GM23338 (cell line): ENCODE measurements at regions not wholly inside any gene's neighbourhood (a gene's known extent, or its start where the extent isn't known, plus 50 kb on each side); places are given as distances from the start of the nearest gene placed in this dataset.

Experiments
- ATAC-seq: fragments of 200-7000 bp; cut with Tn5 transposase; 3 replicates; pipeline ENCODE4 v1.9.1; 2020
- DNase-seq: peaks from one replicate; pipeline ENCODE4 v3.0.0-alpha.2; 2015; ENCODE audit warnings: low spot score
- H2AFZ ChIP-seq: fragments of 200-600 bp; sonication (generic); 2 replicates; pipeline ENCODE4 v1.8.0; 2016; ENCODE audit warnings: antibody characterized with exemption, mild to moderate bottlenecking, moderate library complexity
- H3F3A ChIP-seq: fragments of 200-600 bp; sonication (generic); replicated peaks from 2 replicates; pipeline ENCODE4 v1.8.0; 2017; ENCODE audit warnings: antibody characterized with exemption, mixed run types, low read depth
- H3K27ac ChIP-seq: fragments of 200-600 bp; sonication (generic); 2 replicates; pipeline ENCODE4 v1.6.1; 2016; ENCODE audit warnings: low read depth
- H3K27me3 ChIP-seq: fragments of 200-600 bp; sonication (generic); 2 replicates; pipeline ENCODE4 v1.8.0; 2016; ENCODE audit warnings: mild to moderate bottlenecking, mixed run types, moderate library complexity; ENCODE audit not compliant: insufficient read depth
- H3K36me3 ChIP-seq: fragments of 200-600 bp; sonication (generic); 2 replicates; pipeline ENCODE4 v1.8.0; 2016; ENCODE audit warnings: mild to moderate bottlenecking; ENCODE audit not compliant: insufficient read depth
- H3K4me1 ChIP-seq: fragments of 200-600 bp; sonication (generic); 2 replicates; pipeline ENCODE4 v1.8.0; 2016; ENCODE audit warnings: mild to moderate bottlenecking, moderate library complexity; ENCODE audit not compliant: insufficient read depth
- H3K4me2 ChIP-seq: fragments of 200-600 bp; sonication (generic); 2 replicates; pipeline ENCODE4 v1.7.1; 2017; ENCODE audit warnings: mixed run types
- H3K4me3 ChIP-seq: fragments of 200-600 bp; sonication (generic); 2 replicates; pipeline ENCODE4 v1.6.1; 2016; ENCODE audit warnings: mixed run types
- H3K79me2 ChIP-seq: fragments of 200-600 bp; sonication (generic); replicated peaks from 2 replicates; pipeline ENCODE4 v1.8.0; 2017; ENCODE audit warnings: mild to moderate bottlenecking; ENCODE audit not compliant: insufficient read depth
- H3K9me2 ChIP-seq: fragments of 200-600 bp; sonication (generic); 2 replicates; pipeline ENCODE4 v1.8.0; 2017; ENCODE audit not compliant: insufficient read depth
- H4K20me1 ChIP-seq: fragments of 200-600 bp; sonication (generic); replicated peaks from 2 replicates; pipeline ENCODE4 v1.8.0; 2017; ENCODE audit warnings: mild to moderate bottlenecking; ENCODE audit not compliant: insufficient read depth
- H3K27ac Mint-ChIP-seq: 2 replicates; pipeline ENCODE4 v1.8.0; 2020; ENCODE audit warnings: inconsistent platforms, mild to moderate bottlenecking, moderate library complexity, mixed read lengths
- H3K27me3 Mint-ChIP-seq: 3 replicates; pipeline ENCODE4 v1.8.0; 2022; ENCODE audit warnings: low read depth, mild to moderate bottlenecking, moderate library complexity, mixed read lengths, inconsistent platforms; ENCODE audit not compliant: insufficient read depth, poor library complexity
- H3K36me3 Mint-ChIP-seq: 3 replicates; pipeline ENCODE4 v1.8.0; 2021; ENCODE audit warnings: low read depth, mild to moderate bottlenecking, inconsistent platforms, moderate library complexity, mixed read lengths
- H3K4me1 Mint-ChIP-seq: 3 replicates; pipeline ENCODE4 v1.8.0; 2020; ENCODE audit warnings: mild to moderate bottlenecking, inconsistent platforms, mixed read lengths
- H3K4me3 Mint-ChIP-seq: 3 replicates; pipeline ENCODE4 v1.8.0; 2021; ENCODE audit warnings: moderate library complexity, mild to moderate bottlenecking, inconsistent platforms, mixed read lengths
- H3K9me3 Mint-ChIP-seq: 3 replicates; pipeline ENCODE4 v1.8.0; 2020; ENCODE audit warnings: moderate library complexity, mild to moderate bottlenecking, inconsistent platforms, mixed read lengths
- EZH2 ChIP-seq: fragments of 200-600 bp; sonication (generic); IDR thresholded peaks from one replicate; pipeline ENCODE4 v1.8.0; 2017; ENCODE audit warnings: antibody characterized with exemption, mild to moderate bottlenecking, low read depth; ENCODE audit not compliant: unreplicated experiment
- EZH2phosphoT487 ChIP-seq: fragments of 200-600 bp; sonication (generic); IDR thresholded peaks from one replicate; pipeline ENCODE4 v1.8.1; 2018; ENCODE audit warnings: antibody characterized with exemption; ENCODE audit not compliant: unreplicated experiment
- NANOG ChIP-seq: IDR thresholded peaks from 2 replicates; pipeline ENCODE4 v1.6.1; 2016; ENCODE audit warnings: antibody characterized with exemption, borderline replicate concordance
- STAT1 ChIP-seq: IDR thresholded peaks from one replicate; pipeline ENCODE4 v1.6.1; 2016; ENCODE audit warnings: antibody characterized with exemption; ENCODE audit not compliant: unreplicated experiment
- ZNF114 ChIP-seq: fragments of 250-450 bp; sonication (Bioruptor Pico); IDR thresholded peaks from 2 replicates; pipeline ENCODE4 v1.5.0; 2020; ENCODE audit warnings: mild to moderate bottlenecking, moderate library complexity
- ZNF331 ChIP-seq: fragments of 250-450 bp; sonication (Bioruptor Pico); IDR thresholded peaks from 2 replicates; pipeline ENCODE4 v1.5.0; 2020; ENCODE audit warnings: low read depth, mild to moderate bottlenecking, moderate library complexity
- TF ChIP-seq, protein P1 (sequence below): fragments of 250-450 bp; sonication (Bioruptor Pico); IDR thresholded peaks from 2 replicates; pipeline ENCODE4 v1.5.0; 2020; ENCODE audit warnings: mild to moderate bottlenecking, moderate library complexity
- TF ChIP-seq, protein P2 (sequence below), 2 experiments: fragments of 200-600 bp in 1 of 2; sonication (generic) in 1 of 2; conservative IDR thresholded peaks; 2 replicates each; pipeline versions ENCODE4 v1.5.1 to v1.6.1; 2016 to 2017; ENCODE audit warnings: antibody characterized with exemption in 2 of 2, low read depth in 2 of 2, mild to moderate bottlenecking in 2 of 2, moderate library complexity in 1 of 2
- TF ChIP-seq, protein P3 (sequence below): IDR thresholded peaks from 2 replicates; pipeline ENCODE4 v1.6.1; 2016; ENCODE audit warnings: antibody characterized with exemption

DNA sequence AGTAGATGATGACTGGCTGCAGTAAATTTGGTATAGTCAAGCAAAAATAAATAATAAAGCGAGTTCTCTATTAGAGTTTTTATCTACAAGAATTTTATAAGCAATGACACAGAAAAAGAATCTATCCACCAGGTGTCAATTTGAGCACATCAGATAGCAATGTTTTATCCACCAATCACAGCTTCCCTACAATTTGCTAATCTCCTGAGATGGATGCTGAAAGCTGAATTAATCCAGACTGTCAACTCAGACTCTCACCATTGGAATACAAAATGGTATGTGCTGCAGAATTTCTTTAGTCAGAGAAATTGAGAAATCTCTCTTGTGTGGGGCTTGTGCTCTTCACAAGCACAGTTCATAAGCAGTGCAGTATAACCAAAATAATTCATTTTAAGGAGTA, 888.9 kb upstream of the GHITM start:
- H3K4me1 ChIP-seq: no peaks in the 10 kb centered on the region
- peaks cover 12% of the 10 kb centered on the region; the same call in 2 of the 3 replicates for H3K36me3 Mint-ChIP-seq
- H3K27me3 Mint-ChIP-seq: no peaks in the 10 kb centered on the region
- no peaks in the 10 kb centered on the region for H3F3A ChIP-seq
- no peaks in the 10 kb centered on the region for H4K20me1 ChIP-seq
- no peak for DNase-seq
- H3K27ac ChIP-seq: no peak overlapping the region
- H3K36me3 ChIP-seq: peaks cover 5% of the 10 kb centered on the region
- ATAC-seq: no peak
- H3K4me2 ChIP-seq: no peak overlapping the region
- no peak overlapping the region for H3K4me3 ChIP-seq
- H2AFZ ChIP-seq: no peak overlapping the region
- no peaks in the 10 kb centered on the region for H3K27me3 ChIP-seq
- peaks cover 25% of the 10 kb centered on the region for H3K9me3 Mint-ChIP-seq
- no peak overlapping the region for H3K4me3 Mint-ChIP-seq
- TF ChIP-seq, protein P1, sequence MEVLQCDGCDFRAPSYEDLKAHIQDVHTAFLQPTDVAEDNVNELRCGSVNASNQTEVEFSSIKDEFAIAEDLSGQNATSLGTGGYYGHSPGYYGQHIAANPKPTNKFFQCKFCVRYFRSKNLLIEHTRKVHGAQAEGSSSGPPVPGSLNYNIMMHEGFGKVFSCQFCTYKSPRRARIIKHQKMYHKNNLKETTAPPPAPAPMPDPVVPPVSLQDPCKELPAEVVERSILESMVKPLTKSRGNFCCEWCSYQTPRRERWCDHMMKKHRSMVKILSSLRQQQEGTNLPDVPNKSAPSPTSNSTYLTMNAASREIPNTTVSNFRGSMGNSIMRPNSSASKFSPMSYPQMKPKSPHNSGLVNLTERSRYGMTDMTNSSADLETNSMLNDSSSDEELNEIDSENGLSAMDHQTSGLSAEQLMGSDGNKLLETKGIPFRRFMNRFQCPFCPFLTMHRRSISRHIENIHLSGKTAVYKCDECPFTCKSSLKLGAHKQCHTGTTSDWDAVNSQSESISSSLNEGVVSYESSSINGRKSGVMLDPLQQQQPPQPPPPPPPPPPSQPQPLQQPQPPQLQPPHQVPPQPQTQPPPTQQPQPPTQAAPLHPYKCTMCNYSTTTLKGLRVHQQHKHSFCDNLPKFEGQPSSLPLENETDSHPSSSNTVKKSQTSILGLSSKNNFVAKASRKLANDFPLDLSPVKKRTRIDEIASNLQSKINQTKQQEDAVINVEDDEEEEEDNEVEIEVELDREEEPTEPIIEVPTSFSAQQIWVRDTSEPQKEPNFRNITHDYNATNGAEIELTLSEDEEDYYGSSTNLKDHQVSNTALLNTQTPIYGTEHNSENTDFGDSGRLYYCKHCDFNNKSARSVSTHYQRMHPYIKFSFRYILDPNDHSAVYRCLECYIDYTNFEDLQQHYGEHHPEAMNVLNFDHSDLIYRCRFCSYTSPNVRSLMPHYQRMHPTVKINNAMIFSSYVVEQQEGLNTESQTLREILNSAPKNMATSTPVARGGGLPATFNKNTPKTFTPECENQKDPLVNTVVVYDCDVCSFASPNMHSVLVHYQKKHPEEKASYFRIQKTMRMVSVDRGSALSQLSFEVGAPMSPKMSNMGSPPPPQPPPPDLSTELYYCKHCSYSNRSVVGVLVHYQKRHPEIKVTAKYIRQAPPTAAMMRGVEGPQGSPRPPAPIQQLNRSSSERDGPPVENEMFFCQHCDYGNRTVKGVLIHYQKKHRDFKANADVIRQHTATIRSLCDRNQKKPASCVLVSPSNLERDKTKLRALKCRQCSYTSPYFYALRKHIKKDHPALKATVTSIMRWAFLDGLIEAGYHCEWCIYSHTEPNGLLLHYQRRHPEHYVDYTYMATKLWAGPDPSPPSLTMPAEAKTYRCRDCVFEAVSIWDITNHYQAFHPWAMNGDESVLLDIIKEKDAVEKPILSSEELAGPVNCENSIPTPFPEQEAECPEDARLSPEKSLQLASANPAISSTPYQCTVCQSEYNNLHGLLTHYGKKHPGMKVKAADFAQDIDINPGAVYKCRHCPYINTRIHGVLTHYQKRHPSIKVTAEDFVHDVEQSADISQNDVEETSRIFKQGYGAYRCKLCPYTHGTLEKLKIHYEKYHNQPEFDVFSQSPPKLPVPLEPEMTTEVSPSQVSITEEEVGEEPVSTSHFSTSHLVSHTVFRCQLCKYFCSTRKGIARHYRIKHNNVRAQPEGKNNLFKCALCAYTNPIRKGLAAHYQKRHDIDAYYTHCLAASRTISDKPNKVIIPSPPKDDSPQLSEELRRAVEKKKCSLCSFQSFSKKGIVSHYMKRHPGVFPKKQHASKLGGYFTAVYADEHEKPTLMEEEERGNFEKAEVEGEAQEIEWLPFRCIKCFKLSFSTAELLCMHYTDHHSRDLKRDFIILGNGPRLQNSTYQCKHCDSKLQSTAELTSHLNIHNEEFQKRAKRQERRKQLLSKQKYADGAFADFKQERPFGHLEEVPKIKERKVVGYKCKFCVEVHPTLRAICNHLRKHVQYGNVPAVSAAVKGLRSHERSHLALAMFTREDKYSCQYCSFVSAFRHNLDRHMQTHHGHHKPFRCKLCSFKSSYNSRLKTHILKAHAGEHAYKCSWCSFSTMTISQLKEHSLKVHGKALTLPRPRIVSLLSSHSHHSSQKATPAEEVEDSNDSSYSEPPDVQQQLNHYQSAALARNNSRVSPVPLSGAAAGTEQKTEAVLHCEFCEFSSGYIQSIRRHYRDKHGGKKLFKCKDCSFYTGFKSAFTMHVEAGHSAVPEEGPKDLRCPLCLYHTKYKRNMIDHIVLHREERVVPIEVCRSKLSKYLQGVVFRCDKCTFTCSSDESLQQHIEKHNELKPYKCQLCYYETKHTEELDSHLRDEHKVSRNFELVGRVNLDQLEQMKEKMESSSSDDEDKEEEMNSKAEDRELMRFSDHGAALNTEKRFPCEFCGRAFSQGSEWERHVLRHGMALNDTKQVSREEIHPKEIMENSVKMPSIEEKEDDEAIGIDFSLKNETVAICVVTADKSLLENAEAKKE (CRISPR knock-in tag): no peak
- TF ChIP-seq, protein P2, sequence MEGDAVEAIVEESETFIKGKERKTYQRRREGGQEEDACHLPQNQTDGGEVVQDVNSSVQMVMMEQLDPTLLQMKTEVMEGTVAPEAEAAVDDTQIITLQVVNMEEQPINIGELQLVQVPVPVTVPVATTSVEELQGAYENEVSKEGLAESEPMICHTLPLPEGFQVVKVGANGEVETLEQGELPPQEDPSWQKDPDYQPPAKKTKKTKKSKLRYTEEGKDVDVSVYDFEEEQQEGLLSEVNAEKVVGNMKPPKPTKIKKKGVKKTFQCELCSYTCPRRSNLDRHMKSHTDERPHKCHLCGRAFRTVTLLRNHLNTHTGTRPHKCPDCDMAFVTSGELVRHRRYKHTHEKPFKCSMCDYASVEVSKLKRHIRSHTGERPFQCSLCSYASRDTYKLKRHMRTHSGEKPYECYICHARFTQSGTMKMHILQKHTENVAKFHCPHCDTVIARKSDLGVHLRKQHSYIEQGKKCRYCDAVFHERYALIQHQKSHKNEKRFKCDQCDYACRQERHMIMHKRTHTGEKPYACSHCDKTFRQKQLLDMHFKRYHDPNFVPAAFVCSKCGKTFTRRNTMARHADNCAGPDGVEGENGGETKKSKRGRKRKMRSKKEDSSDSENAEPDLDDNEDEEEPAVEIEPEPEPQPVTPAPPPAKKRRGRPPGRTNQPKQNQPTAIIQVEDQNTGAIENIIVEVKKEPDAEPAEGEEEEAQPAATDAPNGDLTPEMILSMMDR (conservative IDR thresholded peaks at IDR 0.05; ENCODE audit: low read depth in 2 of 2): no peak
- TF ChIP-seq NANOG: no peak
- no peak for TF ChIP-seq ZNF331 (CRISPR knock-in tag)
- no peak overlapping the region for H3K27ac Mint-ChIP-seq
- H3K9me2 ChIP-seq: no peaks in the 10 kb centered on the region
- no peaks in the 10 kb centered on the region for H3K4me1 Mint-ChIP-seq
- no peaks in the 10 kb centered on the region for H3K79me2 ChIP-seq

DNA sequence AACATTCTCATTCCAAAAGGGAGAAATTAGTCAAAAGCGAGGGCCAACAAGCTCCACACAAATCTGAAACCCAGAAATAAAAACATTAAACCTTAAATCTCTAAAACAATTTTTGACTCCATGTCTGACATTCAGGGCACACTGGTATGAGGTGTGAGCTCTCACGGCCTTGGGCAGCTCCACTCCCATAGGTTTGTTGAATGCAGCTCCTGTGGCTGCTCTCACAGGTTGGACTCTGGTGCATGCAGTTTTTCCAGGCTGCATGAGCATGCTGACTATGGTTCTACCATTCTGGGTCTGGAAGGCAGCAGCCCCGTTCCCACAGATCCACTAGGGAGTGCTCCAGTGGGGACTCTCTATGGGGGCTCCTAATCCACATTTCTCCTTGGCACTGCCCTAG, 887.1 kb upstream of the GHITM start:
- H3K9me3 Mint-ChIP-seq: peaks cover 25% of the 10 kb centered on the region
- Histone ChIP-seq H4K20me1 (no peaks in the 10 kb centered on the region), H3K27ac (no peak overlapping the region), H3K4me2 (no peak overlapping the region), H3K4me1 (no peaks in the 10 kb centered on the region), H3F3A (no peaks in the 10 kb centered on the region), H3K36me3 (peaks cover 5% of the 10 kb centered on the region), H3K27me3 (no peaks in the 10 kb centered on the region), H3K4me3 (no peak overlapping the region), H3K9me2 (no peaks in the 10 kb centered on the region), H2AFZ (no peak overlapping the region), H3K79me2 (no peaks in the 10 kb centered on the region)
- no peaks in the 10 kb centered on the region for H3K27me3 Mint-ChIP-seq
- H3K36me3 Mint-ChIP-seq: peaks cover 12% of the 10 kb centered on the region; the same call in 2 of the 3 replicates
- no peak overlapping the region for H3K27ac Mint-ChIP-seq
- H3K4me3 Mint-ChIP-seq: no peak overlapping the region
- no peaks in the 10 kb centered on the region for H3K4me1 Mint-ChIP-seq
- no peak for DNase-seq
- no peak for ATAC-seq
- TF ChIP-seq EZH2 (no peak), NANOG (no peak), STAT1 (no peak), EZH2phosphoT487 (no peak), ZNF114 (no peak)
- TF ChIP-seq, protein P3, sequence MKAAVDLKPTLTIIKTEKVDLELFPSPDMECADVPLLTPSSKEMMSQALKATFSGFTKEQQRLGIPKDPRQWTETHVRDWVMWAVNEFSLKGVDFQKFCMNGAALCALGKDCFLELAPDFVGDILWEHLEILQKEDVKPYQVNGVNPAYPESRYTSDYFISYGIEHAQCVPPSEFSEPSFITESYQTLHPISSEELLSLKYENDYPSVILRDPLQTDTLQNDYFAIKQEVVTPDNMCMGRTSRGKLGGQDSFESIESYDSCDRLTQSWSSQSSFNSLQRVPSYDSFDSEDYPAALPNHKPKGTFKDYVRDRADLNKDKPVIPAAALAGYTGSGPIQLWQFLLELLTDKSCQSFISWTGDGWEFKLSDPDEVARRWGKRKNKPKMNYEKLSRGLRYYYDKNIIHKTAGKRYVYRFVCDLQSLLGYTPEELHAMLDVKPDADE: no peak
